Activated naive CD4-positive, alpha-beta T cell treated with anti-CD3 and anti-CD28 coated beads, Interleukin-2, amount 50 U/mL, for 72 hours (primary cell): ENCODE measurements at regions not wholly inside any gene's neighbourhood (a gene's known extent, or its start where the extent isn't known, plus 50 kb on each side); places are given as distances from the start of the nearest gene placed in this dataset.
"Not testable (repeated sequence)": the region's sequence is repeated elsewhere in the genome, so short reads cannot be mapped to it uniquely, and the experiment has no call there.

Source experiments
- ATAC-seq, 2 donors: fragments of 150-1000 bp; cut with Tn5 transposase; 2 replicates each; pipeline ENCODE4 v1.10.0; 2021; ENCODE audit warnings: mild to moderate bottlenecking in 2 of 2, moderate library complexity in 2 of 2
- DNase-seq, 2 donors: peaks; one replicate each; pipeline ENCODE4 v3.0.0; 2021 to 2022; ENCODE audit warnings: low spot score in 2 of 2
- H3K27ac Mint-ChIP-seq, 2 donors: one replicate each; pipeline ENCODE4 v1.8.0; 2022; ENCODE audit warnings: mild to moderate bottlenecking in 2 of 2, mixed read lengths in 2 of 2
- H3K36me3 Mint-ChIP-seq, 2 donors: one replicate each; pipeline ENCODE4 v1.8.0; 2022; ENCODE audit warnings: mixed read lengths in 2 of 2
- H3K9me3 Mint-ChIP-seq, 2 donors: one replicate each; pipeline ENCODE4 v1.8.0; 2022; ENCODE audit warnings: mixed read lengths in 2 of 2

DNA sequence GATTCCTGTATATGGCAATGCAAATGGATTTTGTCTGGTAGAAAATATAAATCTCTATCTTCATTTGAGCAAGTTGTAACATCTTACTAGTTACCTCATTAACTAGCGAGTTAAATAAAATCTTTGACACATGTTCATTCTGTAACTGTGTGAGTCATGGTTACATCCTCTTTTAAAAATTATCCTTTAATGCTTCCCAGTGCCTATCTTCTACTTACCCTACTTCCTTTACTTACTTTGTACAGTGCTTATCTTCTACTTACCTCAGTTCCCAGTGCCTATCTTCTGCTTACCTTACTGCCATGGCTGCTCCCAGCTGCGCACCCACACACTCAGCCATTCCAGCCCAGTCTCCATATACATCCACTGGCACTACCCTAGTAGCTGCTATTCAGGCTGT lies 71.9 kb upstream of the GOLGA8B start:
- Mint-ChIP-seq H3K27ac (no peak overlapping the region), H3K9me3 (no peaks in the 10 kb centered on the region), H3K36me3 (no peaks in the 10 kb centered on the region)
- DNase-seq (no peak), ATAC-seq (no peak)

DNA sequence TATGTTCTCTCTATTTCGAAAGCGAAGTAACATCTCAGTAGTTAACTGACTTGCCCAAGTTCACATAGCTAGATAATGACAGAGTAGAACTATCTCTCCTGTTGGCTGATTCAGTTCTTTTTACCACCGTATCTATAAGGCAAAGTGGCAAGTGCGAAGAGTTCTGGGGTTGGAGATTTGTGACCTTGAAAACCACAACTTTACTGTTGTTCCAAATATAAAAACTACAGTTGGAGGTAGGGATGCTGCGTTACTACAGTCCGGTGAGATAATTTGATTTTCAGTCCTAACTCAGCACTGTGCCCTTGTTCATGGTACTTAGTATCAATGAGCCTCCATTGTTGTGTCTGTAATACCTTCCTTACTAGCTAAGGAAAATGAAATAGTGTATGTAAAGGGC lies 71.2 kb upstream of the GOLGA8B start:
- ATAC-seq = no peak
- Mint-ChIP-seq H3K9me3 (no peaks in the 10 kb centered on the region), H3K36me3 (no peaks in the 10 kb centered on the region), H3K27ac (no peak overlapping the region)
- DNase-seq = no peak

GRCh38 chr15:34653992-34654391 lies 70.5 kb upstream of the GOLGA8B start:
- H3K9me3 Mint-ChIP-seq = no peaks in the 10 kb centered on the region
- H3K36me3 Mint-ChIP-seq = no peaks in the 10 kb centered on the region
- H3K27ac Mint-ChIP-seq = no peak overlapping the region
- DNase-seq (no peak), ATAC-seq (no peak)

GRCh38 chr15:34653326-34653725 lies 69.9 kb upstream of the GOLGA8B start:
- not testable (repeated sequence) for H3K9me3 Mint-ChIP-seq

GRCh38 chr15:34652726-34653033 lies 69.2 kb upstream of the GOLGA8B start:
- Mint-ChIP-seq H3K27ac (no peak overlapping the region), H3K36me3 (no peaks in the 10 kb centered on the region), H3K9me3 (no peaks in the 10 kb centered on the region)
- no peak for DNase-seq
- no peak for ATAC-seq

More at GRCh38 chr15:34653326-34653725, 69.9 kb upstream of the GOLGA8B start:
- ATAC-seq, DNase-seq, H3K36me3 Mint-ChIP-seq, H3K27ac Mint-ChIP-seq: not testable (repeated sequence)

DNA sequence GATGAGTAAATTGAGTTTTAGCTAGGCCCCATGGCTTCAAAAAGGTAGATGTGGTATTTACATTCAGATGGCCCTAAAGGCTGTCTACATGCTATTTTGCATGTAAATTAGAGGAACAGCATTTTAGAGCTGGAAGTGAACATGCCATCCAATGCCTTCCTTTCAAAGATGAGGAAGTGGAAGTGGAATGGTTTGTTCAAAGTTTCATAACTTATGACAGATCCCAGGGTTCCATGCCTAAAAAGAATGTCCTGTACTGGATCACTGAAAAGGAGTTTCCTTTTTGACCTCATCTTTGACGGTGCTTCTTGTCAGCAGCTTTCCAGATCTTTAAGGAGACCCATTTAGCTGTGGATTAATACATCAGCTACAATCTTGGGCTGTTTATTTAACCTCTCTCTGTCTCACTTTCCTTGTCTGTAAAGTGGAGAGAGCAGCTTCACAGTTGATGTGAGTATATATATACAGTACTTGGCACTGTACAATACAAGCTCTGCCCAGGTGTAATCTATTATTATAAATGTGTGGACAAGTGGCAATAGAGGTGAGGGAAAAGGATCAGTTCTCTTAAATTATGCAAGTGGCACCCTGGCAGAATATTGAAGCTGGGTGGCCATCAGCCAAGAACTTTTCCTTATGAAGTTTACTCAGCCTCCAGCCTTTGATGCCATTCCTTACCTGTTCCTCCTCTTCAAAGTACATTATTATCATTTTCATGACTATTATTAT lies 68.7 kb upstream of the GOLGA8B start:
- no peak overlapping the region for H3K27ac Mint-ChIP-seq
- no peaks in the 10 kb centered on the region for H3K9me3 Mint-ChIP-seq
- ATAC-seq (no peak), DNase-seq (no peak)
- no peaks in the 10 kb centered on the region for H3K36me3 Mint-ChIP-seq

DNA sequence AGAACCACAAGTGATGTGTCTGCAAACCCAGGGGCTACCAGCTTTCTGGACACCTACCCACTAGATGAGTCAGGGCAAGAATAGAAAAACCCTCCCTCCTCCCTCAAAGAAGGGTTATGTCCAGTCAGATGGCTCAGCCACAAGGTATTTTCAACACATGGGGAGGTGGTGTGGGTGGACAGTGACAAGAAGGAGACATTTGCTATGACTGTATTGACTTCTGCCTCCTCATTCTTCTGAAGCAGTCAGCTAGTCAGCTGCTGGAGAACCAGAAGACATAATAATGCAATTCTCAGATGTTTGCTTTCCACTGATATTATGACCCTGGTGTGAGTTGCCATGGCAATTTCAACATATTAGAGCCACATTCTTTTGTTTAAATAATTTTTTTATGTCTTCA lies 66.7 kb upstream of the GOLGA8B start:
- Mint-ChIP-seq H3K36me3 (no peaks in the 10 kb centered on the region), H3K9me3 (no peaks in the 10 kb centered on the region), H3K27ac (no peak overlapping the region)
- DNase-seq (no peak), ATAC-seq (peak in 1 of 2 donors; percentile 48)

- no peak for DNase-seq
- no peak for ATAC-seq
- Mint-ChIP-seq H3K36me3 (peaks cover 0 to 5% of the 10 kb centered on the region in 2 donors), H3K9me3 (no peaks in the 10 kb centered on the region), H3K27ac (no peak overlapping the region)
Observed at GRCh38 chr15:34648294-34648631, 64.8 kb upstream of the GOLGA8B start.

GRCh38 chr15:34647569-34648293 lies 64.3 kb upstream of the GOLGA8B start:
- H3K27ac Mint-ChIP-seq = no peak overlapping the region
- no peak for ATAC-seq
- DNase-seq = no peak
- H3K9me3 Mint-ChIP-seq = no peaks in the 10 kb centered on the region
- H3K36me3 Mint-ChIP-seq = peaks cover 0 to 5% of the 10 kb centered on the region in 2 donors

- Mint-ChIP-seq H3K36me3 (peaks cover 0 to 5% of the 10 kb centered on the region in 2 donors), H3K9me3 (no peaks in the 10 kb centered on the region), H3K27ac (no peak overlapping the region)
- ATAC-seq (no peak), DNase-seq (no peak)
Observed at GRCh38 chr15:34646918-34647317, 63.5 kb upstream of the GOLGA8B start.

- DNase-seq (no peak), ATAC-seq (no peak)
- Mint-ChIP-seq H3K9me3 (no peaks in the 10 kb centered on the region), H3K27ac (no peak overlapping the region), H3K36me3 (peaks cover 0 to 5% of the 10 kb centered on the region in 2 donors)
Observed at GRCh38 chr15:34644851-34645250, 61.4 kb upstream of the GOLGA8B start.

GRCh38 chr15:34644061-34644460 lies 60.6 kb upstream of the GOLGA8B start:
- DNase-seq (no peak), ATAC-seq (no peak)
- Mint-ChIP-seq H3K27ac (no peak overlapping the region), H3K36me3 (peaks cover 0 to 5% of the 10 kb centered on the region in 2 donors), H3K9me3 (no peaks in the 10 kb centered on the region)

- H3K36me3 Mint-ChIP-seq = peaks cover 0 to 5% of the 10 kb centered on the region in 2 donors
Observed at GRCh38 chr15:34642247-34642646, 58.8 kb upstream of the GOLGA8B start.

DNA sequence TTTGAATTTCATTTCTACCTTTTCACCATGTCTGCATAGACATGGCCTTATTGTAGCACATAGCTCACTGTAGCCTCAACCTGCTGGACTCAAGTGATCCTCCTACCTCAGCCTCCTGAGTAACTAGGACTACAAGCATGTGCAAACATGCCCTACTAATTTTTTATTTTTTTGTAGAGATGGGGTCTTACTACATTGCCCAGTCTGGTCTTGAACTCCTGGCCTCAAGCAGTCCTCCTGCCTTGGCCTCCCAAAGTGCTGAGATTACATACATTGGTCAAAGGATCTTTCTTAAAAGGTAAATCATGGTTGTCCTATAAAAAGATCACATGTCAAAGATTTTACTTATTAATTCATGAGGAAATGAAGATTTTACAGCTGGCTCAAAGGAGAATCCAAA lies 57.2 kb upstream of the GOLGA8B start:
- DNase-seq (no peak), ATAC-seq (no peak)
- Mint-ChIP-seq H3K27ac (no peak overlapping the region), H3K36me3 (peaks cover 0 to 5% of the 10 kb centered on the region in 2 donors), H3K9me3 (no peaks in the 10 kb centered on the region)

More at GRCh38 chr15:34642247-34642646, 58.8 kb upstream of the GOLGA8B start:
- DNase-seq (no peak), ATAC-seq (no peak)
- no peaks in the 10 kb centered on the region for H3K9me3 Mint-ChIP-seq
- no peak overlapping the region for H3K27ac Mint-ChIP-seq

DNA sequence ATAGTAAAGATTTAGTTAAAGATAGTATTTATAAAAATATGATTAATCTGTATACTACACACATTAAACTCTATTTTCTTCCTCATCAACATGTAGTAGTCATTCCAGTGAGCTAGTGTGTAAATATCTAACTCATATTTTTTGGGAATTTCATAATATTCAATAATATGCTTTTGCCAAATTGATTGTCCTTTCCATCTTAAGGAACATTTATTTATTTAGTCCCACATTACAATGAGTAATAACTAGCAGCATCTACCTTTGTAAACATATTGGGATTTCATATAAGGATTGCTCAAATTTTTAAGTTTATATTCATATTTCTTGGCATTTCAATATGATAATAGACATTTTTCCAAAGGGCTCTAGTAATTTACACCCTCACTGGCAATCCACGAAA lies 53.9 kb upstream of the GOLGA8B start:
- no peak for DNase-seq
- Mint-ChIP-seq H3K9me3 (peaks cover 3 to 5% of the 10 kb centered on the region in 2 donors), H3K27ac (no peak overlapping the region), H3K36me3 (no peaks in the 10 kb centered on the region)
- no peak for ATAC-seq

DNA sequence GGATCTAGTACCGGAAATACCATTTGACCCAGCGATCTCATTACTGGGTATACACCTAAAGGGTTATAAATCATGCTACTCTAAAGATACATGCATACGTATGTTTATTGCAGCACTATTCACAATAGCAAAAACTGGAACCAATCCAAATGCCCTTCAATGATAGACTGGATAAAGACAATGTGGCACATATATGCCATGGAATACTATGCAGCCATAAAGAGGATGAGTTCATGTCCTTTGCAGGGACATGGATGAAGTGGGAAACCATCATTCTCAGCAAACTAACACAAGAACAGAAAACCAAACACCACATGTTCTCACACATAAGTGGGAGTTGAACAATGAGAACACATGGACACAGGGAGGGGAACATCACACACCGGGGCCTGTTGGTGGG lies 50.2 kb upstream of the GOLGA8B start:
- not testable (repeated sequence) for ATAC-seq, H3K9me3 Mint-ChIP-seq, H3K36me3 Mint-ChIP-seq, DNase-seq, H3K27ac Mint-ChIP-seq
